ENCODE measurements at regions not wholly inside any gene's neighbourhood (a gene's known extent, or its start where the extent isn't known, plus 50 kb on each side); places are given as distances from the start of the nearest gene placed in this dataset.
A peak's percentile ranks its signal among the peaks of the same experiment; 100 is the strongest.
"Not testable (repeated sequence)": the region's sequence is repeated elsewhere in the genome, so short reads cannot be mapped to it uniquely, and the experiment has no call there.

- H3K9me3 ChIP-seq; H3K4me1 ChIP-seq; intact Hi-C loops (cut with DNase I); H3K4me3 ChIP-seq; H3K27me3 ChIP-seq; H3K36me3 ChIP-seq: not testable (repeated sequence)
- TF ChIP-seq CTCF (IDR thresholded peaks at IDR 0.05): peak in 3 of 4 donors; percentile 21 to 29 (median 26)
- ATAC-seq (peak; percentile 95 to 98 (median 98)), DNase-seq (peak; percentile 77 to 94 (median 93))
- WGBS (ENCODE audit: insufficient coverage, low coverage, low lambda C conversion rate, missing lambda C conversion rate): 40% methylated on average over 6 of the region's 10 CpGs
- H3K27ac ChIP-seq: peak overlapping the region in 1 of 3 donors; percentile 75
Observed at GRCh38 chr2:87683451-87683850, 64.4 kb upstream of the PLGLB2 start.

- H3K4me3 ChIP-seq; DNase-seq; ATAC-seq; H3K4me1 ChIP-seq; intact Hi-C loops (cut with DNase I); H3K9me3 ChIP-seq; H3K27me3 ChIP-seq; H3K36me3 ChIP-seq: not testable (repeated sequence)
- WGBS (ENCODE audit: insufficient coverage, low coverage, low lambda C conversion rate, missing lambda C conversion rate): no CpG with 5 or more reads among the region's 5 CpGs
- peak overlapping the region in 1 of 3 donors; percentile 37 for H3K27ac ChIP-seq
Observed at GRCh38 chr2:87683961-87684360, 63.9 kb upstream of the PLGLB2 start.

- H3K36me3 ChIP-seq; H3K27me3 ChIP-seq; intact Hi-C loops (cut with DNase I); H3K4me3 ChIP-seq; H3K9me3 ChIP-seq; H3K4me1 ChIP-seq; ATAC-seq; DNase-seq; H3K27ac ChIP-seq: not testable (repeated sequence)
- WGBS (ENCODE audit: insufficient coverage, low coverage, low lambda C conversion rate, missing lambda C conversion rate): 57% methylated on average over 3 of the region's 11 CpGs
Observed at GRCh38 chr2:87685558-87685957, 62.3 kb upstream of the PLGLB2 start.

GRCh38 chr2:87686873-87687549, 60.9 kb upstream of the PLGLB2 start:
- H3K27ac ChIP-seq; H3K36me3 ChIP-seq; H3K27me3 ChIP-seq; H3K4me3 ChIP-seq; H3K4me1 ChIP-seq; intact Hi-C loops (cut with DNase I); DNase-seq; H3K9me3 ChIP-seq: not testable (repeated sequence)
- ATAC-seq: peak in 1 of 4 donors; percentile 8
- no CpG with 5 or more reads among the region's 7 CpGs for WGBS (ENCODE audit: insufficient coverage, low coverage, low lambda C conversion rate, missing lambda C conversion rate)

- H3K9me3 ChIP-seq; H3K4me3 ChIP-seq; H3K27ac ChIP-seq; intact Hi-C loops (cut with DNase I); ATAC-seq; H3K27me3 ChIP-seq; H3K4me1 ChIP-seq; H3K36me3 ChIP-seq; DNase-seq: not testable (repeated sequence)
- WGBS (ENCODE audit: insufficient coverage, low coverage, low lambda C conversion rate, missing lambda C conversion rate): no CpG with 5 or more reads among the region's 7 CpGs
Observed at GRCh38 chr2:87687550-87688270, 60.2 kb upstream of the PLGLB2 start.

GRCh38 chr2:87691899-87692592, 55.8 kb upstream of the PLGLB2 start:
- H3K9me3 ChIP-seq; H3K27me3 ChIP-seq; intact Hi-C loops (cut with DNase I); H3K36me3 ChIP-seq; ATAC-seq; H3K27ac ChIP-seq; DNase-seq; H3K4me1 ChIP-seq; H3K4me3 ChIP-seq: not testable (repeated sequence)
- no CpG with 5 or more reads among the region's 1 CpG for WGBS (ENCODE audit: insufficient coverage, low coverage, low lambda C conversion rate, missing lambda C conversion rate)

- H3K27me3 ChIP-seq; H3K9me3 ChIP-seq; H3K36me3 ChIP-seq; H3K27ac ChIP-seq; H3K4me1 ChIP-seq; ATAC-seq; DNase-seq; intact Hi-C loops (cut with DNase I); H3K4me3 ChIP-seq: not testable (repeated sequence)
- 100% methylated on average over 1 of the region's 2 CpGs for WGBS (ENCODE audit: insufficient coverage, low coverage, low lambda C conversion rate, missing lambda C conversion rate)
Observed at GRCh38 chr2:87692914-87693313, 55.0 kb upstream of the PLGLB2 start.

GRCh38 chr2:87693882-87694281, 54.0 kb upstream of the PLGLB2 start:
- H3K36me3 ChIP-seq; H3K4me1 ChIP-seq; H3K9me3 ChIP-seq; H3K4me3 ChIP-seq; H3K27ac ChIP-seq; DNase-seq; ATAC-seq; intact Hi-C loops (cut with DNase I); H3K27me3 ChIP-seq: not testable (repeated sequence)
- WGBS (ENCODE audit: insufficient coverage, low coverage, low lambda C conversion rate, missing lambda C conversion rate): 10% methylated on average over 1 of the region's 1 CpG

- H3K36me3 ChIP-seq; H3K4me1 ChIP-seq; H3K9me3 ChIP-seq; H3K27ac ChIP-seq; H3K4me3 ChIP-seq; intact Hi-C loops (cut with DNase I); DNase-seq; H3K27me3 ChIP-seq: not testable (repeated sequence)
- WGBS (ENCODE audit: insufficient coverage, low coverage, low lambda C conversion rate, missing lambda C conversion rate): 49% methylated on average over 7 of the region's 9 CpGs
- ATAC-seq: peak in 3 of 4 donors; percentile 45 to 88 (median 71)
Observed at GRCh38 chr2:87695596-87696323, 52.1 kb upstream of the PLGLB2 start.

All from right lobe of liver (tissue), 6 donors.